Bronchial epithelial cell (primary cell): ENCODE measurements at regions not wholly inside any gene's neighbourhood (a gene's known extent, or its start where the extent isn't known, plus 50 kb on each side); places are given as distances from the start of the nearest gene placed in this dataset.
A peak's percentile ranks its signal among the peaks of the same experiment; 100 is the strongest.

ENCODE experiments used
- DNase-seq: peaks from one replicate; pipeline ENCODE4 v3.0.0-alpha.2; 2010; ENCODE audit warnings: low read depth
- FAIRE-seq: peaks from 2 replicates; lab custom pipeline; 2011; peaks lifted over from hg19 to GRCh38; lab: Jason Lieb, UNC
- H3K27me3 ChIP-seq: 2 replicates; pipeline ENCODE4 v1.5.1; 2011; ENCODE audit warnings: low read length; ENCODE audit not compliant: control insufficient read depth, insufficient read depth
- H3K36me3 ChIP-seq: 2 replicates; pipeline ENCODE4 v1.5.1; 2011; ENCODE audit warnings: low read length; ENCODE audit not compliant: control insufficient read depth, insufficient read depth
- H3K4me3 ChIP-seq: 2 replicates; pipeline ENCODE4 v1.5.1; 2011; ENCODE audit warnings: mild to moderate bottlenecking, low read depth, low read length, control low read depth
- TF ChIP-seq, protein P1 (sequence below): IDR thresholded peaks from 2 replicates; pipeline ENCODE4 v1.5.1; 2011; ENCODE audit warnings: mild to moderate bottlenecking, moderate library complexity, low read length, control low read depth, inconsistent platforms; ENCODE audit not compliant: insufficient read depth, severe bottlenecking

DNA sequence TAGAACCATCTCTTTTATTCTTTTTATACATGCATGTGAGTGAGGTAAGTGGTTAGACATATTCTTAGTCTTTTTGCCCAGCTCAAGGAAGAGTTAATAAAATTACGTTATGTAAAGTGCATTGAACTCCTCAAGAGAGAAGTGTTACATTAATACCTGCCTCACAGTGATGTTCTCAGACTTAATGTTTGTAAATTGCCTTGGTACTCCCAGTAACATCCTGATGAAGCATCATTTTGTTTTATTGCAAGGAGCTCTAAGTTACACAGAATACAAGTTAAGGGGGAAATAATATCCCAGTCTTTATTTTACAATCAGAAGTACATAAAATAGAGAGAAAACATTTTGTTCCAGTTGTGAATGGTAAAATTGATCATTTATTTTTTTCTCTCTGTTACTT, 89.5 kb upstream of the ARRDC3 start:
- TF ChIP-seq, protein P1, sequence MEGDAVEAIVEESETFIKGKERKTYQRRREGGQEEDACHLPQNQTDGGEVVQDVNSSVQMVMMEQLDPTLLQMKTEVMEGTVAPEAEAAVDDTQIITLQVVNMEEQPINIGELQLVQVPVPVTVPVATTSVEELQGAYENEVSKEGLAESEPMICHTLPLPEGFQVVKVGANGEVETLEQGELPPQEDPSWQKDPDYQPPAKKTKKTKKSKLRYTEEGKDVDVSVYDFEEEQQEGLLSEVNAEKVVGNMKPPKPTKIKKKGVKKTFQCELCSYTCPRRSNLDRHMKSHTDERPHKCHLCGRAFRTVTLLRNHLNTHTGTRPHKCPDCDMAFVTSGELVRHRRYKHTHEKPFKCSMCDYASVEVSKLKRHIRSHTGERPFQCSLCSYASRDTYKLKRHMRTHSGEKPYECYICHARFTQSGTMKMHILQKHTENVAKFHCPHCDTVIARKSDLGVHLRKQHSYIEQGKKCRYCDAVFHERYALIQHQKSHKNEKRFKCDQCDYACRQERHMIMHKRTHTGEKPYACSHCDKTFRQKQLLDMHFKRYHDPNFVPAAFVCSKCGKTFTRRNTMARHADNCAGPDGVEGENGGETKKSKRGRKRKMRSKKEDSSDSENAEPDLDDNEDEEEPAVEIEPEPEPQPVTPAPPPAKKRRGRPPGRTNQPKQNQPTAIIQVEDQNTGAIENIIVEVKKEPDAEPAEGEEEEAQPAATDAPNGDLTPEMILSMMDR: no peak
- Histone ChIP-seq H3K27me3 (no peaks in the 10 kb centered on the region), H3K36me3 (no peaks in the 10 kb centered on the region), H3K4me3 (no peak overlapping the region)
- FAIRE-seq (no peak), DNase-seq (no peak)

DNA sequence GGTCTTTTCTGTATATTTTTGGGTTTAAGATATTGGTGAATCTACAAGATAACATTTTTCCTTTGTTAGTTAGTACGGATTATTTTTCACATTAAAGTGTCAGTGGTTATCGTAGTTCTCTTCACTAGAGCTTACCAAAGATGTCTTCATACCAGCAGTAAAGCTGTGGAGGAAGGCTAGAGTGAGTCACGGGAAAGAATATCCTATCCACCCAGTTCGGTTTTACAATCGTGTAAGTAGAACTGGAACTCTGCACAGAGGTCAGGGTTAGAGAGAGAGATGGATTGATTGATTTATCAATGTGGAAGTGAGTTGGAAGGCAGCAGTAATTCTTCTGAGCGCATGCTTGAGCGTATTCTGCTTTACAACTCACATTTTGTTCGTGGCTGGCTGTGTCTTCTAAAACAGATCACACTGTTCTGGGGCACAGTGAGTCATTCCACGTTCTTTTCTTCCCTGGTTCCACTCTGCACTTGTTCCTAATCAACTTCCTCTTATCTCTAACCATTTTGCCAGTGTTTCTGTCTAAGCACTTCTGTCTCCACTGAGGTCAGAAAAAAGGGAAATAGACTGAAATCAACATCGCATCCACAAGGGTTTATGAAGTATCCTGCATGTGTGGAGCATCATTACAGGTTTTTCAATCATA, 86.5 kb upstream of the ARRDC3 start:
- Histone ChIP-seq H3K36me3 (no peaks in the 10 kb centered on the region), H3K4me3 (no peak overlapping the region), H3K27me3 (no peaks in the 10 kb centered on the region)
- DNase-seq (peak; percentile 7), FAIRE-seq (no peak)
- TF ChIP-seq, protein P1: no peak

DNA sequence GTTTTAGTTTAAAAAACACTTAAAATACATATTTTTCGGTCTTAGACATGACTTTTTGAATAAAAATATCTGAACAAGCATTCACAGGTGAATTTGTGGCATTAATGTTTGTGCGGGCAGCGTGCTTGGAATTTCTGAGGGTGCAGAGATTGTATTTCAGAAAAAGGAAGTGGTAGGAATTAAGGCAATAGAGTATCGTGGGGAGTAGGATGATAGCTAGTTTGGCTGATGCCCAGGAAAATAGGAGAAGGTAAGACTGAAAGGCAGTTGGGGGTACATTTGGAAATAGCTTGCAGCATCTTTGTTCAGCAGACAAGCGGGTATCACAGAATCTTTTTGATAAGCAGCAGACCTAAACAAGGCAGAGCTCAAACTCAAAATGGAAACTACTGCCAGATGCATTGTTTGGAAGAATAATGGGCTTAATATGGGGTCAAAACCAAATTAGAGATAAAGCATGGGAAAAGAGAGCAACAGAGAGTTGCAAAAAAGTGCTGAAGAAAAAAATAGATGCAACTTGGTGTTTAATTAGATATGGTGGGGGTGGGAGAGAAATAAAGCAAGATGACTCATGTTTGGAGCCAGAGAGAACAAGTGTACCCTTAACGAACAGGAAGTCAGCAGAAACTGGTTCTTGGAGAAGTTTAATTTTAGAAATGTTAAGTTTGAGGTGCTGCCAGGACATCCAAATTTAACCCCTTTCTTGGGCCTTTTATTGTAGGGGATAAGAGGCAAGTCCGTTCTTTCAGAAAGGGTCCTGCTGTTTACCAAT, 85.7 kb upstream of the ARRDC3 start:
- peak; percentile 44 for DNase-seq
- FAIRE-seq: no peak
- no peaks in the 10 kb centered on the region for H3K27me3 ChIP-seq

DNA sequence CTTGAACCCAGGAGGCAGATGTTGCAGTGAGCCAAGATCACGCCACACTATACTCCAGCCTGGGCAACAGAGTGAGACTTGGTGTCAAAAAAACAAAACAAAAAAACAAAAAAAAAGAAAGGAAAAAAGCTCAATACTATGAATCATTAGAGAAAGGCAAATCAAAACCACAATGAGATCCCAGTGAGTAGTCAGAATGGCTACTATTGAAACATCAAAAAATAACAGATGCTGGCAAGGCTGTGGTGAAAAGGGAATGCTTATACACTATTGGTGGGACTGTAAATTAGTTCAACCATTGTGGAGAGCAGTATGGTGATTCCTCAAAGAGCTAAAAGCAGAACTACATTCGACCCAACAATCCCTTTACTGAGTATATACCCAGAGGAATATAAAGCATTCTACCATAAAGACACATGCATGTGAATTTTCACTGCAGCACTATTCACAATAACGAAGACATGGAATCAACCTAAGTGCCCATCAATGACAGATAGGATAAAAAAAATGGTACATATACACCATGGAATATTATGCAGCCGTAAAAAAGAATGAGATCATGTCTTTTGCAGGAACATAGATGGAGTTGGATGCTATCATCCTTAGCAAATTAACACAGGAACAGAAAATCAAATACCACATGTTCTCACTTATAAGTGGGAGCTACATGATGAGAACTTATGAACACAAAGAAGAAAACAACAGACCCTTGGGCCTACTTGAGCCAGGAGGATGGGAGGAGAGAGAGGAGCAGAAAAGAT, 81.9 kb upstream of the ARRDC3 start:
- Histone ChIP-seq H3K36me3 (no peaks in the 10 kb centered on the region), H3K4me3 (no peak overlapping the region), H3K27me3 (no peaks in the 10 kb centered on the region)
- TF ChIP-seq, protein P1: no peak
- no peak for DNase-seq
- no peak for FAIRE-seq

More for the DNA sequence above, 85.7 kb upstream of the ARRDC3 start:
- TF ChIP-seq, protein P1: no peak
- H3K36me3 ChIP-seq: no peaks in the 10 kb centered on the region
- no peak overlapping the region for H3K4me3 ChIP-seq

DNA sequence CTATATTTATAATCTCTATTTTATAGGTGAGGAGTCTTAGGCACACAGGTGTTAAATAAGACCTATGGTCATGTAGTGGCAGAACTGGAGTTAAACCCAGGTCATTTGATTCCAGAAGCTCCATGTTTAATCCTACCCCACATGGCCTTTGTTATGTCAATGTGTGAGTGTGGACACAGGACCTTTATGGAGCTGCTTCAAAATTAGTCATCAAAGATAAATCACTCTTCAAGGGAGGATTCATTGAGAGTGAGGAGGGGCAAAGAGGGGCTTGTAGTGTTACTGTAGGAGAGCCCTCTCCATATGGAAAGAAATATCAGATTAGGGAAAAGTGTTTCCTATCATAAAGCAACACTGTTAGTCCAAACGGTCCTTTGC, 74.6 kb upstream of the ARRDC3 start:
- TF ChIP-seq, protein P1: no peak
- Histone ChIP-seq H3K4me3 (no peak overlapping the region), H3K36me3 (no peaks in the 10 kb centered on the region), H3K27me3 (no peaks in the 10 kb centered on the region)
- FAIRE-seq (no peak), DNase-seq (no peak)
